ENCODE measurements at regions not wholly inside any gene's neighbourhood (a gene's known extent, or its start where the extent isn't known, plus 50 kb on each side); places are given as distances from the start of the nearest gene placed in this dataset.

DNA sequence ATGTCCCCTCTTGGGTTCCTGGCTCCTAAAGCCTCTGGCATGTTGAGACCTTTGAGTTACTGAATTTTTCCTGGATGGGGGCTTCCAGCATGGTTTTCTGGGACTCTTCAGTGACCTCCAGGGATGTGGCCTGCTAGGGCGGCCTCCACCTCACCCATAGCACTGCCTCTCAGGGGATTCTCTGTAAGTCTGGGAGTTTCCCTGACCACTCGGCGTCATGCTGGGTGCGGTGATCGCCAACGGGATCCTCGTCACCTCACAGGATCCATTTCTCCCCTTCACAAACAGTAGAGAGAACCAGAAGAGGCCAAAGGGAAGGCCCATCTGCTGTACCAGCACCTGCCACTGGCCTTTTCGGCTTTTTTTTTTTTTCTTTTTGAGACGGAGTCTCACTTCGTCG, 84.3 kb downstream of the NPTX2 start:
- peaks cover 4% of the 10 kb centered on the region; the same call in 1 of the 2 replicates for H3F3A ChIP-seq (ENCODE audit: insufficient read depth)
- H3K9me3 ChIP-seq (ENCODE audit: insufficient read depth, low read length): peaks cover 5% of the 10 kb centered on the region
- no peaks in the 10 kb centered on the region for H3K79me2 ChIP-seq (ENCODE audit: insufficient read depth, low read length)
- H3K4me3 ChIP-seq (ENCODE audit: insufficient read depth, low read length, poor library complexity, severe bottlenecking): no peak overlapping the region
- H2AFZ ChIP-seq (ENCODE audit: low read depth, low read length, severe bottlenecking): no peak overlapping the region
- TF ChIP-seq, protein P1, sequence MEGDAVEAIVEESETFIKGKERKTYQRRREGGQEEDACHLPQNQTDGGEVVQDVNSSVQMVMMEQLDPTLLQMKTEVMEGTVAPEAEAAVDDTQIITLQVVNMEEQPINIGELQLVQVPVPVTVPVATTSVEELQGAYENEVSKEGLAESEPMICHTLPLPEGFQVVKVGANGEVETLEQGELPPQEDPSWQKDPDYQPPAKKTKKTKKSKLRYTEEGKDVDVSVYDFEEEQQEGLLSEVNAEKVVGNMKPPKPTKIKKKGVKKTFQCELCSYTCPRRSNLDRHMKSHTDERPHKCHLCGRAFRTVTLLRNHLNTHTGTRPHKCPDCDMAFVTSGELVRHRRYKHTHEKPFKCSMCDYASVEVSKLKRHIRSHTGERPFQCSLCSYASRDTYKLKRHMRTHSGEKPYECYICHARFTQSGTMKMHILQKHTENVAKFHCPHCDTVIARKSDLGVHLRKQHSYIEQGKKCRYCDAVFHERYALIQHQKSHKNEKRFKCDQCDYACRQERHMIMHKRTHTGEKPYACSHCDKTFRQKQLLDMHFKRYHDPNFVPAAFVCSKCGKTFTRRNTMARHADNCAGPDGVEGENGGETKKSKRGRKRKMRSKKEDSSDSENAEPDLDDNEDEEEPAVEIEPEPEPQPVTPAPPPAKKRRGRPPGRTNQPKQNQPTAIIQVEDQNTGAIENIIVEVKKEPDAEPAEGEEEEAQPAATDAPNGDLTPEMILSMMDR (IDR thresholded peaks at IDR 0.05; ENCODE audit: insufficient read depth, low read length, poor library complexity, severe bottlenecking): no peak
- TF ChIP-seq EZH2phosphoT487 (conservative IDR thresholded peaks at IDR 0.05; ENCODE audit: low read length): no peak
- H3K36me3 ChIP-seq (ENCODE audit: low read length): 0 out of 2 replicates have a peak, but pooled peaks cover 2% of the 10 kb centered on the region
- H3K9ac ChIP-seq (ENCODE audit: low read length): no peak overlapping the region
- no peaks in the 10 kb centered on the region for H4K20me1 ChIP-seq (ENCODE audit: low read depth, low read length)
- H3K27me3 ChIP-seq (ENCODE audit: low read length): no peaks in the 10 kb centered on the region
- H3K27ac ChIP-seq (ENCODE audit: low read depth, low read length): no peak overlapping the region
- H3K4me2 ChIP-seq (ENCODE audit: low read depth, low read length, poor library complexity, severe bottlenecking): no peak overlapping the region
- H3K9me2 ChIP-seq (replicated peaks; ENCODE audit: insufficient read depth, low read length): no peaks in the 10 kb centered on the region

DNA sequence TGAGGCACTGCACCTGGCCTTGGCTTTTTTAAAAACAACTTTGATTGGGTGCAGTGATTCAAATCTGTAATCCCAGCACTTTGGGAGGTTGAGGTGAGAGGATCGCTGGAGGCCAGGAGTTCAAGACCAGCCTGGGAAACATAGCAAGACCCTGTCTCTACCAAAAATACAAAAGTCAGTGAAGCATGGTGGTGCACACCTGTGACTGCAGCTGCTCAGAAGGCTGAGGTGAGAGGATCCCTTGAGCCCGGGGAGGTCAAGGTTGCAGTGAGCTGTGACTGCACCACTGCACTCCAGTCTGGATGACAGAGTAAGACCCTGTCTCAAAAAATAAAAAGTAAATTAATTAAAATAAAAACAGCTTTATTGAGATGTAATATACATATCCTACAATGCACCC, 84.9 kb downstream of the NPTX2 start:
- Histone ChIP-seq H3K4me3 (ENCODE audit: insufficient read depth, low read length, poor library complexity, severe bottlenecking) (no peak overlapping the region), H4K20me1 (ENCODE audit: low read depth, low read length) (no peaks in the 10 kb centered on the region), H3K27ac (ENCODE audit: low read depth, low read length) (no peak overlapping the region), H3F3A (ENCODE audit: insufficient read depth) (peaks cover 4% of the 10 kb centered on the region; the same call in 1 of the 2 replicates), H3K27me3 (ENCODE audit: low read length) (no peaks in the 10 kb centered on the region), H3K9ac (ENCODE audit: low read length) (no peak overlapping the region), H3K36me3 (ENCODE audit: low read length) (no peaks in the 10 kb centered on the region), H3K4me2 (ENCODE audit: low read depth, low read length, poor library complexity, severe bottlenecking) (no peak overlapping the region), H3K9me3 (ENCODE audit: insufficient read depth, low read length) (no peaks in the 10 kb centered on the region), H3K79me2 (ENCODE audit: insufficient read depth, low read length) (no peaks in the 10 kb centered on the region), H2AFZ (ENCODE audit: low read depth, low read length, severe bottlenecking) (no peak overlapping the region), H3K9me2 (replicated peaks; ENCODE audit: insufficient read depth, low read length) (no peaks in the 10 kb centered on the region)
- no peak for TF ChIP-seq EZH2phosphoT487 (conservative IDR thresholded peaks at IDR 0.05; ENCODE audit: low read length)
- TF ChIP-seq, protein P1 (IDR thresholded peaks at IDR 0.05; ENCODE audit: insufficient read depth, low read length, poor library complexity, severe bottlenecking): no peak

DNA sequence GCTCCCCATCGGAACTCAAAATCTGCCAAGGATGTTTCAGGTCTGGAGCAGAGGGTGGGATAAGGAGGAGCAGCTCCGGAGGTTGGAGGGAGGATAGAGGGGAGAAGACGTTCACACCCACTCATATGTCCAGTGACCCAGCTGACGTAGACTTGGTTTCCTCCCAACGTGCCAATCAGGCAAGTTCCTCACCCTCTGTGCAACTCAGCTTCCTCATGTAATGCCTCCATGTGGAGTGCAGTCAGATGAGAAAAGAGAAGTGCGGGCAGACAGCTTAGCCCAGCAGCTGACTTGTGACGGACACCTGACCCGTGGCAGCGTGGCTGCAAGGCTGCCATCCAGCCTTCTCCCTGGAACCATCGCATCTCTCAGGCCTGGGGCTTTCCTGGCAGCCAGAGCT, 86.8 kb downstream of the NPTX2 start:
- TF ChIP-seq EZH2phosphoT487 (conservative IDR thresholded peaks at IDR 0.05; ENCODE audit: low read length): no peak
- Histone ChIP-seq H3K79me2 (ENCODE audit: insufficient read depth, low read length) (no peaks in the 10 kb centered on the region), H3K9me2 (replicated peaks; ENCODE audit: insufficient read depth, low read length) (no peaks in the 10 kb centered on the region), H3K4me2 (ENCODE audit: low read depth, low read length, poor library complexity, severe bottlenecking) (no peak overlapping the region), H3K27ac (ENCODE audit: low read depth, low read length) (no peak overlapping the region), H3K9ac (ENCODE audit: low read length) (no peak overlapping the region), H3K9me3 (ENCODE audit: insufficient read depth, low read length) (no peaks in the 10 kb centered on the region), H3K27me3 (ENCODE audit: low read length) (no peaks in the 10 kb centered on the region), H3F3A (ENCODE audit: insufficient read depth) (peaks cover 4% of the 10 kb centered on the region; the same call in 1 of the 2 replicates), H3K36me3 (ENCODE audit: low read length) (no peaks in the 10 kb centered on the region), H2AFZ (ENCODE audit: low read depth, low read length, severe bottlenecking) (no peak overlapping the region), H3K4me3 (ENCODE audit: insufficient read depth, low read length, poor library complexity, severe bottlenecking) (no peak overlapping the region), H4K20me1 (ENCODE audit: low read depth, low read length) (no peaks in the 10 kb centered on the region)

DNA sequence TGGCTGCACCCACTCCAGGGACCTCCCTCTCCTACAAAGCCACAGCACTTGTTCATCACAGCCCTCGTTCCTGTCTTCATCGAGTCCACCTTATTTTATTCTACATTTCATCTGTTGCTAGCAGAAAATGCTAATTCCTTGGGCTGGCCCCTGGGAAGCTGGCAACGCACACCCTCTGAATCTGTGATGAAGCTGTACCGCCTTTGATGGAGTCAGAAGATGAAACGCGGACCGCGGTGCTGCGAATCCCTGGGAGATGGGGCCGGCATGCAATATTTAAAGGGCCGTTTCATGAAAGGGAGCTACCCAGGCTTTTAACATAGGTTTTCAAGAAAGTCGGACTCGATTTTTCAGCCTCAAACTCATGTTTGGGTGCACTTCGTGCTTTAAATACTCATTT, 88.5 kb downstream of the NPTX2 start:
- H4K20me1 ChIP-seq (ENCODE audit: low read depth, low read length): no peaks in the 10 kb centered on the region
- no peaks in the 10 kb centered on the region for H3K27me3 ChIP-seq (ENCODE audit: low read length)
- H3K9me3 ChIP-seq (ENCODE audit: insufficient read depth, low read length): no peaks in the 10 kb centered on the region
- no peak overlapping the region for H3K27ac ChIP-seq (ENCODE audit: low read depth, low read length)
- H3K4me2 ChIP-seq (ENCODE audit: low read depth, low read length, poor library complexity, severe bottlenecking): no peak overlapping the region
- no peaks in the 10 kb centered on the region for H3K9me2 ChIP-seq (replicated peaks; ENCODE audit: insufficient read depth, low read length)
- TF ChIP-seq, protein P1 (IDR thresholded peaks at IDR 0.05; ENCODE audit: insufficient read depth, low read length, poor library complexity, severe bottlenecking): no peak
- TF ChIP-seq EZH2phosphoT487 (conservative IDR thresholded peaks at IDR 0.05; ENCODE audit: low read length): no peak
- H3K36me3 ChIP-seq (ENCODE audit: low read length): no peaks in the 10 kb centered on the region
- H3K9ac ChIP-seq (ENCODE audit: low read length): no peak overlapping the region
- no peak overlapping the region for H3K4me3 ChIP-seq (ENCODE audit: insufficient read depth, low read length, poor library complexity, severe bottlenecking)
- no peak overlapping the region for H2AFZ ChIP-seq (ENCODE audit: low read depth, low read length, severe bottlenecking)
- H3K79me2 ChIP-seq (ENCODE audit: insufficient read depth, low read length): no peaks in the 10 kb centered on the region
- peaks cover 4% of the 10 kb centered on the region; the same call in 1 of the 2 replicates for H3F3A ChIP-seq (ENCODE audit: insufficient read depth)

Measured in SU-DHL-6 (cell line).